ENCODE measurements at regions not wholly inside any gene's neighbourhood (a gene's known extent, or its start where the extent isn't known, plus 50 kb on each side); places are given as distances from the start of the nearest gene placed in this dataset.

GRCh38 chr2:126846241-126846640 is 52.4 kb upstream of the TEX51 start:
- no peak for TF ChIP-seq CTCF (IDR thresholded peaks at IDR 0.05; ENCODE audit: low read length)
- no peak for TF ChIP-seq EZH2 (IDR thresholded peaks at IDR 0.05; ENCODE audit: borderline replicate concordance, low read length)
- no peak overlapping the region for H2AFZ ChIP-seq (ENCODE audit: low read length)
- no peaks in the 10 kb centered on the region for H3K9me3 ChIP-seq (ENCODE audit: low read length)
- no peaks in the 10 kb centered on the region for H3K36me3 ChIP-seq (ENCODE audit: insufficient read depth, low read length)
- no peaks in the 10 kb centered on the region for H3K79me2 ChIP-seq (ENCODE audit: insufficient read depth, low read length)
- no peaks in the 10 kb centered on the region for H3F3A ChIP-seq (ENCODE audit: insufficient read depth, low read length)
- no peak overlapping the region for H3K9ac ChIP-seq (ENCODE audit: low read length)
- H3K27ac ChIP-seq (ENCODE audit: low read depth, low read length, poor library complexity, severe bottlenecking) = no peak overlapping the region
- no peaks in the 10 kb centered on the region for H3K9me2 ChIP-seq (ENCODE audit: low read depth, low read length)
- no peaks in the 10 kb centered on the region for H3K27me3 ChIP-seq (ENCODE audit: insufficient read depth, low read length)
- H3K4me2 ChIP-seq (ENCODE audit: low read length) = no peak overlapping the region
- no peaks in the 10 kb centered on the region for H3K4me1 ChIP-seq (ENCODE audit: insufficient read depth, low read length, severe bottlenecking)
- H3K4me3 ChIP-seq (ENCODE audit: low read depth, low read length, poor library complexity, severe bottlenecking) = no peak overlapping the region
- H4K20me1 ChIP-seq (ENCODE audit: insufficient read depth, low read length) = no peaks in the 10 kb centered on the region

All from OCI-LY1 (cell line).